ENCODE measurements at regions not wholly inside any gene's neighbourhood (a gene's known extent, or its start where the extent isn't known, plus 50 kb on each side); places are given as distances from the start of the nearest gene placed in this dataset. TPM values are rescaled to one million over a fixed set of nuclear protein-coding genes. Genes with fewer than 3 reads are reported as not detected.

GRCh38 chr2:196589419-196589818 lies 50.1 kb upstream of the CCDC150 start:
- Histone ChIP-seq H3K4me2 (peak overlapping the region; percentile 11), H3F3A (ENCODE audit: low read depth) (peaks cover 9% of the 10 kb centered on the region), H3K9ac (no peak overlapping the region), H3K27me3 (peaks cover 32% of the 10 kb centered on the region), H4K20me1 (ENCODE audit: low read depth) (no peaks in the 10 kb centered on the region), H3K4me1 (peaks cover 13% of the 10 kb centered on the region), H3K36me3 (no peaks in the 10 kb centered on the region), H2AFZ (replicated peaks) (no peak overlapping the region), H3K4me3 (no peak overlapping the region), H3K79me2 (ENCODE audit: low read depth) (no peaks in the 10 kb centered on the region), H3K27ac (no peak overlapping the region), H3K9me3 (ENCODE audit: low read depth) (no peaks in the 10 kb centered on the region)
- Mint-ChIP-seq H3K4me1 (peaks cover 38% of the 10 kb centered on the region), H3K36me3 (no peaks in the 10 kb centered on the region), H3K9me3 (no peaks in the 10 kb centered on the region), H3K4me3 (no peak overlapping the region), H3K27me3 (ENCODE audit: insufficient read depth, low read depth) (peaks cover 3% of the 10 kb centered on the region), H3K27ac (no peak overlapping the region)
- no peak for TF ChIP-seq EZH2 (IDR thresholded peaks at IDR 0.05)
- TF ChIP-seq EZH2phosphoT487 (IDR thresholded peaks at IDR 0.05): no peak
- no peak for TF ChIP-seq CTCF (IDR thresholded peaks at IDR 0.05)
- DNase-seq (ENCODE audit: low spot score): no peak

Small RNA genes in the stretch of these regions (small RNA-seq; reads per million reads assigned to genes)
- gene RN7SL820P: not detected
